ENCODE measurements at regions not wholly inside any gene's neighbourhood (a gene's known extent, or its start where the extent isn't known, plus 50 kb on each side); places are given as distances from the start of the nearest gene placed in this dataset.

GRCh38 chr2:8465560-8465959 lies 216.3 kb upstream of the ID2 start:
- TF ChIP-seq ZNF76 (CRISPR knock-in tag; IDR thresholded peaks at IDR 0.05; ENCODE audit: borderline replicate concordance): no peak
- TF ChIP-seq EZH2 (IDR thresholded peaks at IDR 0.05; ENCODE audit: borderline replicate concordance, low read depth, low read length): no peak
- TF ChIP-seq SMARCA4 (IDR thresholded peaks at IDR 0.05): no peak
- TF ChIP-seq ELF4 (CRISPR knock-in tag; IDR thresholded peaks at IDR 0.05): no peak
- TF ChIP-seq NBN (IDR thresholded peaks at IDR 0.05; ENCODE audit: low read depth): no peak
- TF ChIP-seq ATF3 (IDR thresholded peaks at IDR 0.05): no peak
- TF ChIP-seq ATF3 (CRISPR knock-in tag; conservative IDR thresholded peaks at IDR 0.05): no peak
- TF ChIP-seq GTF3C2 (IDR thresholded peaks at IDR 0.05; ENCODE audit: borderline replicate concordance, extremely low read depth, insufficient read length): no peak
- no peak for TF ChIP-seq CTCF (IDR thresholded peaks at IDR 0.05 in 2 of 3, conservative IDR thresholded peaks at IDR 0.05 in 1 of 3; ENCODE audit: insufficient read depth in 2 of 3, low read depth in 1 of 3, low read length in 3 of 3)
- TF ChIP-seq POLR2A (conservative IDR thresholded peaks at IDR 0.05): no peak
- TF ChIP-seq EP300 (IDR thresholded peaks at IDR 0.05; ENCODE audit: low read length): no peak

Measured in K562 (cell line).